H9 (cell line): ENCODE measurements at regions not wholly inside any gene's neighbourhood (a gene's known extent, or its start where the extent isn't known, plus 50 kb on each side); places are given as distances from the start of the nearest gene placed in this dataset.

ENCODE experiments used
- DNase-seq: peaks from one replicate; pipeline ENCODE4 v3.0.0-alpha.2; 2017
- H2AFZ ChIP-seq: one replicate; pipeline ENCODE4 v1.6.1; 2013; ENCODE audit warnings: mild to moderate bottlenecking, low read length, control low read depth, moderate library complexity
- H2AK5ac ChIP-seq: 2 replicates; pipeline ENCODE4 v1.6.1; 2013; ENCODE audit warnings: low read length, control low read depth, mixed read lengths; ENCODE audit not compliant: insufficient read length
- H2BK120ac ChIP-seq: one replicate; pipeline ENCODE4 v1.6.1; 2013; ENCODE audit warnings: low read depth, mild to moderate bottlenecking, low read length, control low read depth, inconsistent platforms; ENCODE audit not compliant: poor library complexity, severe bottlenecking
- H2BK12ac ChIP-seq: 2 replicates; pipeline ENCODE4 v1.6.1; 2013; ENCODE audit warnings: low read length, control low read depth, mixed read lengths, low read depth; ENCODE audit not compliant: insufficient read length
- H2BK15ac ChIP-seq: 2 replicates; pipeline ENCODE4 v1.6.1; 2013; ENCODE audit warnings: low read depth, low read length, control low read depth
- H2BK20ac ChIP-seq: one replicate; pipeline ENCODE4 v1.6.1; 2013; ENCODE audit warnings: low read depth, mild to moderate bottlenecking, low read length, control low read depth, inconsistent platforms; ENCODE audit not compliant: poor library complexity, severe bottlenecking
- H2BK5ac ChIP-seq: 2 replicates; pipeline ENCODE4 v1.6.1; 2013; ENCODE audit warnings: low read length, control low read depth, mixed read lengths; ENCODE audit not compliant: insufficient read length
- H3K14ac ChIP-seq: 2 replicates; pipeline ENCODE4 v1.6.1; 2013; ENCODE audit warnings: low read length, control low read depth; ENCODE audit not compliant: insufficient read depth
- H3K18ac ChIP-seq: 2 replicates; pipeline ENCODE4 v1.6.1; 2013; ENCODE audit warnings: low read depth, mild to moderate bottlenecking, mixed read lengths, low read length, control low read depth; ENCODE audit not compliant: insufficient read length
- H3K23ac ChIP-seq: 2 replicates; pipeline ENCODE4 v1.6.1; 2013; ENCODE audit warnings: low read length, control low read depth, mixed read lengths, low read depth; ENCODE audit not compliant: insufficient read length
- H3K23me2 ChIP-seq: 2 replicates; pipeline ENCODE4 v1.6.1; 2013; ENCODE audit warnings: low read depth, mild to moderate bottlenecking, mixed read lengths, low read length, control low read depth; ENCODE audit not compliant: insufficient read length, poor library complexity, severe bottlenecking
- H3K27ac ChIP-seq: 2 replicates; pipeline ENCODE4 v1.5.1; 2013; ENCODE audit warnings: low read length, control low read depth, mixed read lengths, low read depth; ENCODE audit not compliant: insufficient read length
- H3K27me3 ChIP-seq: 2 replicates; pipeline ENCODE4 v1.6.1; 2013; ENCODE audit warnings: low read length, control low read depth, inconsistent platforms; ENCODE audit not compliant: insufficient read depth
- H3K4ac ChIP-seq: 2 replicates; pipeline ENCODE4 v1.6.1; 2013; ENCODE audit warnings: low read depth, mild to moderate bottlenecking, control low read depth, inconsistent platforms, low read length, moderate library complexity
- H3K4me1 ChIP-seq: 2 replicates; pipeline ENCODE4 v1.6.1; 2013; ENCODE audit warnings: low read length, control low read depth, inconsistent platforms; ENCODE audit not compliant: insufficient read depth
- H3K4me2 ChIP-seq: 2 replicates; pipeline ENCODE4 v1.6.1; 2013; ENCODE audit warnings: low read length, control low read depth, mixed read lengths; ENCODE audit not compliant: insufficient read length, insufficient read depth
- H3K56ac ChIP-seq: 2 replicates; pipeline ENCODE4 v1.6.1; 2013; ENCODE audit warnings: low read depth, mild to moderate bottlenecking, mixed read lengths, low read length, control low read depth; ENCODE audit not compliant: insufficient read length
- H3K79me1 ChIP-seq: 2 replicates; pipeline ENCODE4 v1.6.1; 2013; ENCODE audit warnings: low read depth, mild to moderate bottlenecking, moderate library complexity, low read length, control low read depth, inconsistent platforms; ENCODE audit not compliant: insufficient read depth, poor library complexity, severe bottlenecking
- H3K79me2 ChIP-seq: 2 replicates; pipeline ENCODE4 v1.6.1; 2013; ENCODE audit warnings: low read length, control low read depth, inconsistent platforms; ENCODE audit not compliant: insufficient read depth
- H3K9ac ChIP-seq: 2 replicates; pipeline ENCODE4 v1.6.1; 2013; ENCODE audit warnings: low read length, control low read depth, mixed read lengths; ENCODE audit not compliant: insufficient read length; ENCODE audit errors: extremely low read depth
- H3K9me3 ChIP-seq: one replicate; pipeline ENCODE4 v1.6.1; 2013; ENCODE audit warnings: low read depth, low read length, inconsistent platforms; ENCODE audit not compliant: control insufficient read depth
- H3T11ph ChIP-seq: one replicate; pipeline ENCODE4 v1.6.1; 2013; ENCODE audit warnings: mild to moderate bottlenecking, low read length, control low read depth, inconsistent platforms
- H4K20me1 ChIP-seq: one replicate; pipeline ENCODE4 v1.6.1; 2013; ENCODE audit not compliant: control insufficient read depth, insufficient read length, insufficient read depth
- H4K5ac ChIP-seq: 2 replicates; pipeline ENCODE4 v1.6.1; 2013; ENCODE audit warnings: low read depth, mild to moderate bottlenecking, mixed read lengths, low read length, control low read depth; ENCODE audit not compliant: insufficient read length
- H4K8ac ChIP-seq: replicated peaks from 2 replicates; pipeline ENCODE4 v1.6.1; 2013; ENCODE audit warnings: low read length, control low read depth, mixed read lengths, low read depth; ENCODE audit not compliant: insufficient read length
- H4K91ac ChIP-seq: 2 replicates; pipeline ENCODE4 v1.6.1; 2013; ENCODE audit warnings: low read depth, mild to moderate bottlenecking, moderate library complexity, mixed read lengths, low read length, control low read depth; ENCODE audit not compliant: insufficient read length
- H3K27ac Mint-ChIP-seq, 3 experiments: 2 replicates in 2 of 3; 3 replicates in 1 of 3; pipeline ENCODE4 v1.8.0; 2020 to 2021; ENCODE audit warnings: mixed read lengths in 3 of 3, mild to moderate bottlenecking in 1 of 3, moderate library complexity in 1 of 3
- H3K27me3 Mint-ChIP-seq: 2 replicates; pipeline ENCODE4 v1.8.0; 2021; ENCODE audit warnings: low read depth, mild to moderate bottlenecking, moderate library complexity, mixed read lengths
- H3K36me3 Mint-ChIP-seq, 3 experiments: 2 replicates in 2 of 3; 3 replicates in 1 of 3; pipeline ENCODE4 v1.8.0; 2020 to 2021; ENCODE audit warnings: low read depth in 3 of 3, mixed read lengths in 3 of 3; ENCODE audit not compliant: insufficient read depth in 1 of 3
- H3K4me1 Mint-ChIP-seq, 2 experiments: 2 replicates each; pipeline ENCODE4 v1.8.0; 2020; ENCODE audit warnings: mixed read lengths in 2 of 2
- H3K4me3 Mint-ChIP-seq, 2 experiments: 2 replicates in 1 of 2; 3 replicates in 1 of 2; pipeline ENCODE4 v1.8.0; 2020 to 2021; ENCODE audit warnings: mild to moderate bottlenecking in 2 of 2, mixed read lengths in 2 of 2, moderate library complexity in 1 of 2
- H3K9me3 Mint-ChIP-seq, 2 experiments: 2 replicates in 1 of 2; 3 replicates in 1 of 2; pipeline ENCODE4 v1.8.0; 2020; ENCODE audit warnings: mild to moderate bottlenecking in 2 of 2, mixed read lengths in 2 of 2, moderate library complexity in 1 of 2
- CTCF ChIP-seq: fragments of 200-600 bp; sonication (generic); conservative IDR thresholded peaks from 3 replicates; pipeline ENCODE4 v1.8.0; 2021; ENCODE audit warnings: antibody characterized with exemption, mild to moderate bottlenecking
- WGBS: extraction: QIAGEN DNeasy Blood & Tissue Kit; methylation state at CpG from one replicate; pipeline ENCODE4 v1.1.7; 2013; ENCODE audit warnings: missing lambda C conversion rate, low lambda C conversion rate, mixed read lengths; ENCODE audit not compliant: insufficient read length; ENCODE audit errors: extremely low coverage; 5-methylcytosine and 5-hydroxymethylcytosine counted together

- Mint-ChIP-seq H3K36me3 (no peaks in the 10 kb centered on the region; a peak in 1 of 7 replicates), H3K27ac (no peak overlapping the region), H3K27me3 (peaks cover 3% of the 10 kb centered on the region), H3K4me1 (peaks cover 16 to 21% of the 10 kb centered on the region in 2 experiments), H3K4me3 (no peak overlapping the region), H3K9me3 (no peaks in the 10 kb centered on the region; a peak in 2 of 5 replicates)
- no peak for DNase-seq
- no peak overlapping the region for H3K9ac ChIP-seq
- H2BK120ac ChIP-seq: no peak overlapping the region
- no peaks in the 10 kb centered on the region for H3K23me2 ChIP-seq
- no peak overlapping the region for H3K4ac ChIP-seq
- no peak overlapping the region for H4K91ac ChIP-seq
- H3K23ac ChIP-seq: no peak overlapping the region
- no peak for TF ChIP-seq CTCF
- H3K4me1 ChIP-seq: no peaks in the 10 kb centered on the region; the same call in 1 of the 2 replicates
- H3K79me2 ChIP-seq: no peaks in the 10 kb centered on the region
- no peak overlapping the region for H2BK15ac ChIP-seq
- no peak overlapping the region for H2AFZ ChIP-seq
- no peaks in the 10 kb centered on the region for H3K79me1 ChIP-seq
- no CpG with 5 or more reads among the region's 9 CpGs for WGBS
- H3K18ac ChIP-seq: no peak overlapping the region
- H4K20me1 ChIP-seq: no peaks in the 10 kb centered on the region
- H3T11ph ChIP-seq: no peak overlapping the region
- H2AK5ac ChIP-seq: no peak overlapping the region
- H4K5ac ChIP-seq: no peak overlapping the region
- no peaks in the 10 kb centered on the region for H3K9me3 ChIP-seq
- H3K14ac ChIP-seq: no peak overlapping the region
- H2BK20ac ChIP-seq: no peak overlapping the region
- H4K8ac ChIP-seq: no peak overlapping the region
- no peak overlapping the region for H3K56ac ChIP-seq
- no peaks in the 10 kb centered on the region for H3K27me3 ChIP-seq
- H2BK5ac ChIP-seq: no peak overlapping the region
- H2BK12ac ChIP-seq: no peak overlapping the region
- no peak overlapping the region for H3K4me2 ChIP-seq
- no peak overlapping the region for H3K27ac ChIP-seq
These were observed 193.8 kb upstream of the ZNF32 start for GRCh38 chr10:43842496-43842895.
